Stimulated activated memory B cell treated with anti-CD40 and anti-IgM and Interleukin-4, amounts not matched to agents 10 μg/mL and 1 μg/mL and 100 μg/mL, for 72 hours (primary cell): ENCODE measurements at regions not wholly inside any gene's neighbourhood (a gene's known extent, or its start where the extent isn't known, plus 50 kb on each side); places are given as distances from the start of the nearest gene placed in this dataset.
"Not testable (repeated sequence)": the region's sequence is repeated elsewhere in the genome, so short reads cannot be mapped to it uniquely, and the experiment has no call there.

Source experiments
- ATAC-seq: fragments of 150-1000 bp; cut with Tn5 transposase; 2 replicates; pipeline ENCODE4 v1.10.0; 2021
- H3K27ac Mint-ChIP-seq: one replicate; pipeline ENCODE4 v1.8.0; 2022; ENCODE audit warnings: mild to moderate bottlenecking, mixed read lengths
- H3K27me3 Mint-ChIP-seq: one replicate; pipeline ENCODE4 v1.8.0; 2022; ENCODE audit warnings: mixed read lengths
- H3K36me3 Mint-ChIP-seq: one replicate; pipeline ENCODE4 v1.8.0; 2022; ENCODE audit warnings: mixed read lengths
- H3K4me1 Mint-ChIP-seq: one replicate; pipeline ENCODE4 v1.8.0; 2022; ENCODE audit warnings: mixed read lengths
- H3K4me3 Mint-ChIP-seq: one replicate; pipeline ENCODE4 v1.8.0; 2022; ENCODE audit warnings: mild to moderate bottlenecking, moderate library complexity, mixed read lengths
- H3K9me3 Mint-ChIP-seq: one replicate; pipeline ENCODE4 v1.8.0; 2022; ENCODE audit warnings: mixed read lengths

GRCh38 chr17:54425671-54426070, 475.0 kb upstream of the TOM1L1 start:
- Mint-ChIP-seq H3K9me3 (peaks cover 16% of the 10 kb centered on the region), H3K4me3 (no peak overlapping the region), H3K27me3 (no peaks in the 10 kb centered on the region), H3K36me3 (no peaks in the 10 kb centered on the region), H3K4me1 (no peaks in the 10 kb centered on the region), H3K27ac (no peak overlapping the region)
- ATAC-seq = no peak

GRCh38 chr17:54426296-54426886, 474.3 kb upstream of the TOM1L1 start:
- ATAC-seq = no peak
- Mint-ChIP-seq H3K4me3 (no peak overlapping the region), H3K27ac (no peak overlapping the region), H3K27me3 (no peaks in the 10 kb centered on the region), H3K9me3 (peaks cover 11% of the 10 kb centered on the region), H3K4me1 (no peaks in the 10 kb centered on the region), H3K36me3 (no peaks in the 10 kb centered on the region)

- Mint-ChIP-seq H3K9me3 (peaks cover 11% of the 10 kb centered on the region), H3K4me3 (no peak overlapping the region), H3K27ac (no peak overlapping the region), H3K27me3 (no peaks in the 10 kb centered on the region), H3K4me1 (no peaks in the 10 kb centered on the region), H3K36me3 (no peaks in the 10 kb centered on the region)
- ATAC-seq = no peak
Observed at GRCh38 chr17:54435966-54436365, 464.7 kb upstream of the TOM1L1 start.

GRCh38 chr17:54439816-54440215, 460.8 kb upstream of the TOM1L1 start:
- Mint-ChIP-seq H3K36me3 (no peaks in the 10 kb centered on the region), H3K27me3 (no peaks in the 10 kb centered on the region), H3K4me1 (no peaks in the 10 kb centered on the region), H3K4me3 (no peak overlapping the region), H3K27ac (no peak overlapping the region), H3K9me3 (peaks cover 15% of the 10 kb centered on the region)
- no peak for ATAC-seq

- no peaks in the 10 kb centered on the region for H3K27me3 Mint-ChIP-seq
- H3K4me1 Mint-ChIP-seq = no peaks in the 10 kb centered on the region
- no peaks in the 10 kb centered on the region for H3K36me3 Mint-ChIP-seq
- peaks cover 13% of the 10 kb centered on the region for H3K9me3 Mint-ChIP-seq
- no peak for ATAC-seq
- H3K27ac Mint-ChIP-seq = no peak overlapping the region
- no peak overlapping the region for H3K4me3 Mint-ChIP-seq
Observed at GRCh38 chr17:54451051-54451450, 449.6 kb upstream of the TOM1L1 start.

GRCh38 chr17:54452666-54453348, 447.8 kb upstream of the TOM1L1 start:
- H3K4me1 Mint-ChIP-seq = no peaks in the 10 kb centered on the region
- no peaks in the 10 kb centered on the region for H3K36me3 Mint-ChIP-seq
- H3K27ac Mint-ChIP-seq = no peak overlapping the region
- ATAC-seq = no peak
- no peaks in the 10 kb centered on the region for H3K27me3 Mint-ChIP-seq
- peaks cover 16% of the 10 kb centered on the region for H3K9me3 Mint-ChIP-seq
- H3K4me3 Mint-ChIP-seq = no peak overlapping the region

- no peaks in the 10 kb centered on the region for H3K36me3 Mint-ChIP-seq
- no peak for ATAC-seq
- H3K27me3 Mint-ChIP-seq = no peaks in the 10 kb centered on the region
- H3K27ac Mint-ChIP-seq = no peak overlapping the region
- no peaks in the 10 kb centered on the region for H3K4me1 Mint-ChIP-seq
- H3K4me3 Mint-ChIP-seq = no peak overlapping the region
- peaks cover 18% of the 10 kb centered on the region for H3K9me3 Mint-ChIP-seq
Observed at GRCh38 chr17:54455251-54455868, 445.3 kb upstream of the TOM1L1 start.

GRCh38 chr17:54465443-54465842, 435.2 kb upstream of the TOM1L1 start:
- not testable (repeated sequence) for H3K27me3 Mint-ChIP-seq, H3K36me3 Mint-ChIP-seq, H3K9me3 Mint-ChIP-seq, H3K27ac Mint-ChIP-seq, ATAC-seq, H3K4me3 Mint-ChIP-seq, H3K4me1 Mint-ChIP-seq

- H3K27ac Mint-ChIP-seq = no peak overlapping the region
- H3K4me1 Mint-ChIP-seq = no peaks in the 10 kb centered on the region
- no peaks in the 10 kb centered on the region for H3K36me3 Mint-ChIP-seq
- no peaks in the 10 kb centered on the region for H3K27me3 Mint-ChIP-seq
- H3K9me3 Mint-ChIP-seq = peaks cover 10% of the 10 kb centered on the region
- no peak overlapping the region for H3K4me3 Mint-ChIP-seq
- ATAC-seq = no peak
Observed at GRCh38 chr17:54466875-54467274, 433.8 kb upstream of the TOM1L1 start.

- no peaks in the 10 kb centered on the region for H3K36me3 Mint-ChIP-seq
- no peak overlapping the region for H3K27ac Mint-ChIP-seq
- no peaks in the 10 kb centered on the region for H3K27me3 Mint-ChIP-seq
- no peak for ATAC-seq
- H3K4me3 Mint-ChIP-seq = no peak overlapping the region
- H3K4me1 Mint-ChIP-seq = no peaks in the 10 kb centered on the region
- H3K9me3 Mint-ChIP-seq = no peaks in the 10 kb centered on the region
Observed at GRCh38 chr17:54482843-54483242, 417.8 kb upstream of the TOM1L1 start.

- H3K9me3 Mint-ChIP-seq = no peaks in the 10 kb centered on the region
- H3K27me3 Mint-ChIP-seq = no peaks in the 10 kb centered on the region
- no peak overlapping the region for H3K27ac Mint-ChIP-seq
- H3K36me3 Mint-ChIP-seq = no peaks in the 10 kb centered on the region
- ATAC-seq = no peak
- no peak overlapping the region for H3K4me3 Mint-ChIP-seq
- no peaks in the 10 kb centered on the region for H3K4me1 Mint-ChIP-seq
Observed at GRCh38 chr17:54493691-54494090, 407.0 kb upstream of the TOM1L1 start.

- no peak overlapping the region for H3K27ac Mint-ChIP-seq
Observed at GRCh38 chr17:54494721-54495715, 405.6 kb upstream of the TOM1L1 start.

GRCh38 chr17:54505404-54505803, 395.2 kb upstream of the TOM1L1 start:
- Mint-ChIP-seq H3K4me1 (no peaks in the 10 kb centered on the region), H3K27ac (no peak overlapping the region), H3K27me3 (no peaks in the 10 kb centered on the region), H3K4me3 (no peak overlapping the region), H3K36me3 (no peaks in the 10 kb centered on the region), H3K9me3 (peaks cover 6% of the 10 kb centered on the region)
- ATAC-seq = no peak

More at GRCh38 chr17:54494721-54495715, 405.6 kb upstream of the TOM1L1 start:
- Mint-ChIP-seq H3K9me3 (no peaks in the 10 kb centered on the region), H3K4me1 (no peaks in the 10 kb centered on the region), H3K36me3 (no peaks in the 10 kb centered on the region), H3K27me3 (no peaks in the 10 kb centered on the region), H3K4me3 (no peak overlapping the region)
- no peak for ATAC-seq

- Mint-ChIP-seq H3K27me3 (no peaks in the 10 kb centered on the region), H3K36me3 (no peaks in the 10 kb centered on the region), H3K4me1 (no peaks in the 10 kb centered on the region), H3K9me3 (no peaks in the 10 kb centered on the region), H3K27ac (no peak overlapping the region), H3K4me3 (no peak overlapping the region)
- ATAC-seq = no peak
Observed at GRCh38 chr17:54518706-54519105, 381.9 kb upstream of the TOM1L1 start.

- H3K4me3 Mint-ChIP-seq = no peak overlapping the region
- H3K27me3 Mint-ChIP-seq = no peaks in the 10 kb centered on the region
- no peaks in the 10 kb centered on the region for H3K9me3 Mint-ChIP-seq
- H3K4me1 Mint-ChIP-seq = no peaks in the 10 kb centered on the region
- no peaks in the 10 kb centered on the region for H3K36me3 Mint-ChIP-seq
- ATAC-seq = no peak
- no peak overlapping the region for H3K27ac Mint-ChIP-seq
Observed at GRCh38 chr17:54521137-54521536, 379.5 kb upstream of the TOM1L1 start.
